HepG2 (cell line): ENCODE measurements at regions not wholly inside any gene's neighbourhood (a gene's known extent, or its start where the extent isn't known, plus 50 kb on each side); places are given as distances from the start of the nearest gene placed in this dataset.
"Not testable (repeated sequence)": the region's sequence is repeated elsewhere in the genome, so short reads cannot be mapped to it uniquely, and the experiment has no call there.

Experiments used
- ATAC-seq: fragments of 200-7000 bp; cut with Tn5 transposase; 3 replicates; pipeline ENCODE4 v1.9.1; 2020; ENCODE audit warnings: mild to moderate bottlenecking, moderate library complexity
- BruUV-seq: library from RNA; stranded (reverse); fragments of 400-500 nt; replicated peaks from 2 replicates; lab custom pipeline; 2021; lab: Mats Ljungman, UMichigan
- CTCF ChIA-PET: fragments of 300-600 bp; formaldehyde crosslinking; extraction: SDS; loops from one replicate; lab custom pipeline; 2021; ENCODE audit warnings: low total read pairs, inconsistent platforms, low intra/inter-chr PET ratio; lab: Yijun Ruan, JAX
- POLR2A ChIA-PET: fragments of 350-600 bp; sonication (Branson Sonifier 250); formaldehyde crosslinking; loops from one replicate; lab custom pipeline; 2020; ENCODE audit warnings: antibody characterized with exemption, inconsistent platforms; lab: Yijun Ruan, JAX
- DNase-seq: peaks from one replicate; pipeline ENCODE4 v3.0.0-alpha.2; 2015; ENCODE audit warnings: low spot score
- FAIRE-seq: peaks from 3 replicates; lab custom pipeline; 2011; peaks lifted over from hg19 to GRCh38; lab: Jason Lieb, UNC
- H2AFZ ChIP-seq: one replicate; pipeline ENCODE4 v1.6.1; 2011; ENCODE audit warnings: low read length, inconsistent platforms
- H3K27ac ChIP-seq: fragments of 300-600 bp; 3 replicates; pipeline ENCODE4 v1.8.0; 2011; ENCODE audit warnings: mixed run types, mild to moderate bottlenecking, mixed read lengths, low read length, inconsistent platforms; ENCODE audit not compliant: insufficient read depth; ENCODE audit errors: extremely low read length
- H3K27me3 ChIP-seq, 2 experiments: fragments of 200-600 bp in 1 of 2; 2 replicates in 1 of 2; 3 replicates in 1 of 2; pipeline versions ENCODE4 v1.6.0 to v1.8.0; 2011; ENCODE audit warnings: low read length in 2 of 2, mild to moderate bottlenecking in 2 of 2, moderate library complexity in 2 of 2, inconsistent platforms in 1 of 2; ENCODE audit not compliant: insufficient read depth in 2 of 2, control insufficient read depth in 1 of 2
- H3K36me3 ChIP-seq, 2 experiments: fragments of 200-600 bp in 1 of 2; replicated peaks in 1 of 2; 2 replicates in 1 of 2; 3 replicates in 1 of 2; pipeline versions ENCODE4 v1.5.1 to v1.8.0; 2011; ENCODE audit warnings: low read length in 2 of 2, inconsistent platforms in 1 of 2; ENCODE audit not compliant: insufficient read depth in 2 of 2, control insufficient read depth in 1 of 2
- H3K4me1 ChIP-seq: 2 replicates; pipeline ENCODE4 v1.5.1; 2012; ENCODE audit warnings: low read length, inconsistent platforms; ENCODE audit not compliant: insufficient read depth
- H3K4me2 ChIP-seq: 2 replicates; pipeline ENCODE4 v1.6.0; 2011; ENCODE audit warnings: low read depth, low read length, inconsistent platforms
- H3K4me3 ChIP-seq, 3 experiments: fragments of 200-600 bp in 1 of 3; sonication (generic), shearing (Covaris generic) in 1 of 3; replicated peaks in 1 of 3; 2 replicates each; pipeline ENCODE4 v1.5.1; 2011 to 2016; ENCODE audit warnings: low read length in 3 of 3, inconsistent platforms in 2 of 3, low read depth in 2 of 3, mild to moderate bottlenecking in 2 of 3, control low read depth in 1 of 3, mixed read lengths in 1 of 3; ENCODE audit not compliant: insufficient read depth in 1 of 3
- H3K79me2 ChIP-seq: one replicate; pipeline ENCODE4 v1.6.1; 2011; ENCODE audit warnings: low read length, inconsistent platforms; ENCODE audit not compliant: insufficient read depth
- H3K9ac ChIP-seq: 2 replicates; pipeline ENCODE4 v1.6.0; 2011; ENCODE audit warnings: mild to moderate bottlenecking, low read depth, low read length, inconsistent platforms; ENCODE audit not compliant: insufficient read depth
- H3K9me3 ChIP-seq: 2 replicates; pipeline ENCODE4 v1.5.1; 2012; ENCODE audit warnings: mild to moderate bottlenecking, low read length
- H4K20me1 ChIP-seq: 2 replicates; pipeline ENCODE4 v1.6.0; 2011; ENCODE audit warnings: inconsistent platforms, mild to moderate bottlenecking, low read length, moderate library complexity; ENCODE audit not compliant: insufficient read depth
- STAG1 ChIP-seq: sonication (generic); formaldehyde crosslinking; IDR thresholded peaks from 2 replicates; pipeline ENCODE4 v1.4.0; 2020; ENCODE audit warnings: missing genetic modification reagents
- THAP11 ChIP-seq: IDR thresholded peaks from 2 replicates; pipeline ENCODE4 v1.6.1; 2016; ENCODE audit warnings: missing biosample characterization, missing genetic modification reagents
- ZNF143 ChIP-seq: sonication (generic); formaldehyde crosslinking; IDR thresholded peaks from 2 replicates; pipeline ENCODE4 v1.4.0; 2020; ENCODE audit warnings: missing genetic modification reagents
- WGBS: methylation state at CpG from one replicate; pipeline ENCODE4 v1.1.6; 2017; ENCODE audit warnings: low lambda C conversion rate; 5-methylcytosine and 5-hydroxymethylcytosine counted together
- in situ Hi-C: cut with HindIII; loops from 2 replicates; pipeline ENCODE4 v1.10.0; 2017; ENCODE audit warnings: low pct_unique_long_range_greater_than_20kb; ENCODE audit not compliant: extremely low pct_ligation_motif_present
- intact Hi-C: fragments of 100-400 bp; cut with micrococcal nuclease; formaldehyde crosslinking; loops from one replicate; pipeline ENCODE4 v1.10.0; 2022; ENCODE audit not compliant: unreplicated experiment
- TF ChIP-seq, protein P1 (sequence below), 2 experiments: sonication (generic) in 1 of 2; formaldehyde crosslinking in 1 of 2; IDR thresholded peaks; 2 replicates each; pipeline versions ENCODE4 v1.5.1 to v1.6.1; 2011 to 2020; ENCODE audit warnings: borderline replicate concordance in 1 of 2, low read depth in 1 of 2, low read length in 1 of 2, mild to moderate bottlenecking in 1 of 2, missing genetic modification reagents in 1 of 2, moderate library complexity in 1 of 2

- DNase-seq (peak; percentile 1), ATAC-seq (peak; percentile 41; the same call in 1 of the 3 replicates)
- POLR2A ChIA-PET, H3K79me2 ChIP-seq, H3K9me3 ChIP-seq, H4K20me1 ChIP-seq, H3K9ac ChIP-seq, intact Hi-C loops, H3K4me1 ChIP-seq, H2AFZ ChIP-seq, CTCF ChIA-PET, H3K27me3 ChIP-seq, H3K36me3 ChIP-seq, H3K4me2 ChIP-seq, BruUV-seq, FAIRE-seq, H3K27ac ChIP-seq, H3K4me3 ChIP-seq, in situ Hi-C loops: not testable (repeated sequence)
- peak; percentile 32 for TF ChIP-seq STAG1 (CRISPR knock-in tag)
- WGBS = 11% methylated on average over 2 of the region's 2 CpGs
Observed at GRCh38 chr16:33734650-33735049, 275.2 kb downstream of the TP53TG3F start.

DNA sequence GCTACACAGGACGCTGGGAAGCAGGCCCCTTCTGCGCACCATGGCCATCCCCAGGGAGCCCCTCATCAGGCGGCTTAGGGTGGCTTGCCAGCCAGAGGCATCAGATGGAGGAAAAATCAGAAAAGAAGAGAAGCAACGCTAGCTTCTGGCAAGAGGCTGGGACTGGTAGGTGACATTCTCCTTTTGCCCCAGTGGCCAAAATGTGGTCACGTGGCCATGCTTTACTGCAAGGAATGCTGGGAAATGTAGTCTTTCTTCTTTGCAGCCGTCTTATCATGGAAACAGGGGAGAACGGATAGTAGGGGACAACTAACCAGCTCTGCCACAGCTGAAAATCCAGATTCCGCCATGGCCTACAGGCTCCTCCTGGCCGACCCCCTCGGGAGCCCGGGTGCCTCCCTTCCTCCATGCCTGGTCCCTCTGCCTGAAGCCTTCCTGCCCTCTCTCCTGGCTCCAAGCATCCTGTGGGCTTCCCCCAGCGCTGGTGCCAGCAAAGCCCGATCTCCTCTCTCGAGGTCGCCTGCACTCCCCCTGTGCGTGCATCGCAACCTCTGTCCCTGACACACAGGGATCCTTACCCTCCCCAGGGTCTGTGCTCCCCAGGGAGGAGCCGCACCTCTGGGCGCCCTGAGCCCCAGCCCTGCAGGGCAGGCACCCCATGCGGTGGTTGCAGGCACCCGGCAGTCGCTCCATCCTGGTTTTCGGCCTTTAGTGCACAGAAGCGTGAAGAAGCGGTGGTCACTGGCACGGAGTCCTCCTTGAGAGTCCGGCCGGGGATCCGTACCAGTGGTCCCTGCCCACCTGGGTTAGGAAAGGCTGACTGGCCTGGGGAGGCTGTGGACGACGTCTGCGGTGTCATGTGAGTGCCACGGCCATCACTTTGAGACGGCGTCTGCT is 307.7 kb downstream of the TP53TG3F start:
- in situ Hi-C loops, H3K27me3 ChIP-seq, POLR2A ChIA-PET, BruUV-seq, CTCF ChIA-PET, FAIRE-seq, H2AFZ ChIP-seq, H3K4me3 ChIP-seq, H3K4me1 ChIP-seq, ATAC-seq, H3K9me3 ChIP-seq, H3K36me3 ChIP-seq, H3K27ac ChIP-seq, H4K20me1 ChIP-seq, DNase-seq, intact Hi-C loops, H3K4me2 ChIP-seq, H3K79me2 ChIP-seq, H3K9ac ChIP-seq: not testable (repeated sequence)
- 52% methylated on average over 12 of the region's 35 CpGs for WGBS
- TF ChIP-seq THAP11 (CRISPR knock-in tag) (peak; percentile 89), ZNF143 (peak; percentile 82)
- TF ChIP-seq, protein P1, sequence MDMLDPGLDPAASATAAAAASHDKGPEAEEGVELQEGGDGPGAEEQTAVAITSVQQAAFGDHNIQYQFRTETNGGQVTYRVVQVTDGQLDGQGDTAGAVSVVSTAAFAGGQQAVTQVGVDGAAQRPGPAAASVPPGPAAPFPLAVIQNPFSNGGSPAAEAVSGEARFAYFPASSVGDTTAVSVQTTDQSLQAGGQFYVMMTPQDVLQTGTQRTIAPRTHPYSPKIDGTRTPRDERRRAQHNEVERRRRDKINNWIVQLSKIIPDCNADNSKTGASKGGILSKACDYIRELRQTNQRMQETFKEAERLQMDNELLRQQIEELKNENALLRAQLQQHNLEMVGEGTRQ (IDR thresholded peaks at IDR 0.05; ENCODE audit: low read depth, low read length) = peak; percentile 21; the same call in 1 of the 2 replicates
- TF ChIP-seq, protein P1 (CRISPR knock-in tag; IDR thresholded peaks at IDR 0.05; ENCODE audit: borderline replicate concordance) = not testable (repeated sequence)

DNA sequence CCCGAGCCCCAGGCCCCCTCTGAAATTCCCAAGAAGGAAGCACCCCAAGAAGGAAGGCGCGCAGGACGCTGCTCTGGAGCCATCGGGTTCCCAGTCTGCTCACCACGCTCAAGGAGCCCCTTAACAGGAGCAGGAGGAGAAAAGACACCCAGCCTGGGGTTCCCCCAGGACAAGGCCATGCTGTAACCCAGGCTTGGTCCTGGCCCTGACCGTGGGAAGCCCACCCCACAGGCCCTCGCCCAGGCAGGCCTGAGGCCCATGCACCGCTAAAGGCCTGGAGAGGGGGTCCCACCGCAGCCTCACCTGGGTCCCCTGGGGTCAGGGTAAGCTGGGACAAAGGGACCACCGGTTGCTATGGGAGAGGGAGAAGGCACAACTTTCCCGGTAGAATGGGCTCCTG is 309.3 kb downstream of the TP53TG3F start:
- H2AFZ ChIP-seq, in situ Hi-C loops, H3K9ac ChIP-seq, H3K27ac ChIP-seq, FAIRE-seq, BruUV-seq, H3K9me3 ChIP-seq, H3K4me1 ChIP-seq, H3K4me3 ChIP-seq, DNase-seq, H3K27me3 ChIP-seq, H3K4me2 ChIP-seq, H3K79me2 ChIP-seq, H4K20me1 ChIP-seq, H3K36me3 ChIP-seq, POLR2A ChIA-PET, CTCF ChIA-PET, intact Hi-C loops: not testable (repeated sequence)
- peak; percentile 27 for ATAC-seq
- WGBS = 0% methylated on average over 1 of the region's 12 CpGs
